H9 (cell line): ENCODE measurements at regions not wholly inside any gene's neighbourhood (a gene's known extent, or its start where the extent isn't known, plus 50 kb on each side); places are given as distances from the start of the nearest gene placed in this dataset.

ENCODE experiments used
- DNase-seq: peaks from one replicate; pipeline ENCODE4 v3.0.0-alpha.2; 2017
- H2AFZ ChIP-seq: one replicate; pipeline ENCODE4 v1.6.1; 2013; ENCODE audit warnings: mild to moderate bottlenecking, low read length, control low read depth, moderate library complexity
- H2AK5ac ChIP-seq: 2 replicates; pipeline ENCODE4 v1.6.1; 2013; ENCODE audit warnings: low read length, control low read depth, mixed read lengths; ENCODE audit not compliant: insufficient read length
- H2BK120ac ChIP-seq: one replicate; pipeline ENCODE4 v1.6.1; 2013; ENCODE audit warnings: low read depth, mild to moderate bottlenecking, low read length, control low read depth, inconsistent platforms; ENCODE audit not compliant: poor library complexity, severe bottlenecking
- H2BK12ac ChIP-seq: 2 replicates; pipeline ENCODE4 v1.6.1; 2013; ENCODE audit warnings: low read length, control low read depth, mixed read lengths, low read depth; ENCODE audit not compliant: insufficient read length
- H2BK15ac ChIP-seq: 2 replicates; pipeline ENCODE4 v1.6.1; 2013; ENCODE audit warnings: low read depth, low read length, control low read depth
- H2BK20ac ChIP-seq: one replicate; pipeline ENCODE4 v1.6.1; 2013; ENCODE audit warnings: low read depth, mild to moderate bottlenecking, low read length, control low read depth, inconsistent platforms; ENCODE audit not compliant: poor library complexity, severe bottlenecking
- H2BK5ac ChIP-seq: 2 replicates; pipeline ENCODE4 v1.6.1; 2013; ENCODE audit warnings: low read length, control low read depth, mixed read lengths; ENCODE audit not compliant: insufficient read length
- H3K14ac ChIP-seq: 2 replicates; pipeline ENCODE4 v1.6.1; 2013; ENCODE audit warnings: low read length, control low read depth; ENCODE audit not compliant: insufficient read depth
- H3K18ac ChIP-seq: 2 replicates; pipeline ENCODE4 v1.6.1; 2013; ENCODE audit warnings: low read depth, mild to moderate bottlenecking, mixed read lengths, low read length, control low read depth; ENCODE audit not compliant: insufficient read length
- H3K23ac ChIP-seq: 2 replicates; pipeline ENCODE4 v1.6.1; 2013; ENCODE audit warnings: low read length, control low read depth, mixed read lengths, low read depth; ENCODE audit not compliant: insufficient read length
- H3K23me2 ChIP-seq: 2 replicates; pipeline ENCODE4 v1.6.1; 2013; ENCODE audit warnings: low read depth, mild to moderate bottlenecking, mixed read lengths, low read length, control low read depth; ENCODE audit not compliant: insufficient read length, poor library complexity, severe bottlenecking
- H3K27ac ChIP-seq: 2 replicates; pipeline ENCODE4 v1.5.1; 2013; ENCODE audit warnings: low read length, control low read depth, mixed read lengths, low read depth; ENCODE audit not compliant: insufficient read length
- H3K27me3 ChIP-seq: 2 replicates; pipeline ENCODE4 v1.6.1; 2013; ENCODE audit warnings: low read length, control low read depth, inconsistent platforms; ENCODE audit not compliant: insufficient read depth
- H3K4ac ChIP-seq: 2 replicates; pipeline ENCODE4 v1.6.1; 2013; ENCODE audit warnings: low read depth, mild to moderate bottlenecking, control low read depth, inconsistent platforms, low read length, moderate library complexity
- H3K4me1 ChIP-seq: 2 replicates; pipeline ENCODE4 v1.6.1; 2013; ENCODE audit warnings: low read length, control low read depth, inconsistent platforms; ENCODE audit not compliant: insufficient read depth
- H3K4me2 ChIP-seq: 2 replicates; pipeline ENCODE4 v1.6.1; 2013; ENCODE audit warnings: low read length, control low read depth, mixed read lengths; ENCODE audit not compliant: insufficient read length, insufficient read depth
- H3K56ac ChIP-seq: 2 replicates; pipeline ENCODE4 v1.6.1; 2013; ENCODE audit warnings: low read depth, mild to moderate bottlenecking, mixed read lengths, low read length, control low read depth; ENCODE audit not compliant: insufficient read length
- H3K79me1 ChIP-seq: 2 replicates; pipeline ENCODE4 v1.6.1; 2013; ENCODE audit warnings: low read depth, mild to moderate bottlenecking, moderate library complexity, low read length, control low read depth, inconsistent platforms; ENCODE audit not compliant: insufficient read depth, poor library complexity, severe bottlenecking
- H3K79me2 ChIP-seq: 2 replicates; pipeline ENCODE4 v1.6.1; 2013; ENCODE audit warnings: low read length, control low read depth, inconsistent platforms; ENCODE audit not compliant: insufficient read depth
- H3K9ac ChIP-seq: 2 replicates; pipeline ENCODE4 v1.6.1; 2013; ENCODE audit warnings: low read length, control low read depth, mixed read lengths; ENCODE audit not compliant: insufficient read length; ENCODE audit errors: extremely low read depth
- H3K9me3 ChIP-seq: one replicate; pipeline ENCODE4 v1.6.1; 2013; ENCODE audit warnings: low read depth, low read length, inconsistent platforms; ENCODE audit not compliant: control insufficient read depth
- H3T11ph ChIP-seq: one replicate; pipeline ENCODE4 v1.6.1; 2013; ENCODE audit warnings: mild to moderate bottlenecking, low read length, control low read depth, inconsistent platforms
- H4K20me1 ChIP-seq: one replicate; pipeline ENCODE4 v1.6.1; 2013; ENCODE audit not compliant: control insufficient read depth, insufficient read length, insufficient read depth
- H4K5ac ChIP-seq: 2 replicates; pipeline ENCODE4 v1.6.1; 2013; ENCODE audit warnings: low read depth, mild to moderate bottlenecking, mixed read lengths, low read length, control low read depth; ENCODE audit not compliant: insufficient read length
- H4K8ac ChIP-seq: replicated peaks from 2 replicates; pipeline ENCODE4 v1.6.1; 2013; ENCODE audit warnings: low read length, control low read depth, mixed read lengths, low read depth; ENCODE audit not compliant: insufficient read length
- H4K91ac ChIP-seq: 2 replicates; pipeline ENCODE4 v1.6.1; 2013; ENCODE audit warnings: low read depth, mild to moderate bottlenecking, moderate library complexity, mixed read lengths, low read length, control low read depth; ENCODE audit not compliant: insufficient read length
- H3K27ac Mint-ChIP-seq, 3 experiments: 2 replicates in 2 of 3; 3 replicates in 1 of 3; pipeline ENCODE4 v1.8.0; 2020 to 2021; ENCODE audit warnings: mixed read lengths in 3 of 3, mild to moderate bottlenecking in 1 of 3, moderate library complexity in 1 of 3
- H3K27me3 Mint-ChIP-seq: 2 replicates; pipeline ENCODE4 v1.8.0; 2021; ENCODE audit warnings: low read depth, mild to moderate bottlenecking, moderate library complexity, mixed read lengths
- H3K36me3 Mint-ChIP-seq, 3 experiments: 2 replicates in 2 of 3; 3 replicates in 1 of 3; pipeline ENCODE4 v1.8.0; 2020 to 2021; ENCODE audit warnings: low read depth in 3 of 3, mixed read lengths in 3 of 3; ENCODE audit not compliant: insufficient read depth in 1 of 3
- H3K4me1 Mint-ChIP-seq, 2 experiments: 2 replicates each; pipeline ENCODE4 v1.8.0; 2020; ENCODE audit warnings: mixed read lengths in 2 of 2
- H3K4me3 Mint-ChIP-seq, 2 experiments: 2 replicates in 1 of 2; 3 replicates in 1 of 2; pipeline ENCODE4 v1.8.0; 2020 to 2021; ENCODE audit warnings: mild to moderate bottlenecking in 2 of 2, mixed read lengths in 2 of 2, moderate library complexity in 1 of 2
- H3K9me3 Mint-ChIP-seq, 2 experiments: 2 replicates in 1 of 2; 3 replicates in 1 of 2; pipeline ENCODE4 v1.8.0; 2020; ENCODE audit warnings: mild to moderate bottlenecking in 2 of 2, mixed read lengths in 2 of 2, moderate library complexity in 1 of 2
- CTCF ChIP-seq: fragments of 200-600 bp; sonication (generic); conservative IDR thresholded peaks from 3 replicates; pipeline ENCODE4 v1.8.0; 2021; ENCODE audit warnings: antibody characterized with exemption, mild to moderate bottlenecking
- WGBS: extraction: QIAGEN DNeasy Blood & Tissue Kit; methylation state at CpG from one replicate; pipeline ENCODE4 v1.1.7; 2013; ENCODE audit warnings: missing lambda C conversion rate, low lambda C conversion rate, mixed read lengths; ENCODE audit not compliant: insufficient read length; ENCODE audit errors: extremely low coverage; 5-methylcytosine and 5-hydroxymethylcytosine counted together

- Mint-ChIP-seq H3K27ac (no peak overlapping the region), H3K9me3 (no peaks in the 10 kb centered on the region), H3K36me3 (no peaks in the 10 kb centered on the region), H3K4me1 (peaks cover 23 to 26% of the 10 kb centered on the region in 2 experiments), H3K4me3 (no peak overlapping the region), H3K27me3 (no peaks in the 10 kb centered on the region)
- no peaks in the 10 kb centered on the region for H4K20me1 ChIP-seq
- H2BK12ac ChIP-seq = no peak overlapping the region
- H3K18ac ChIP-seq = no peak overlapping the region
- H2BK20ac ChIP-seq = no peak overlapping the region
- no peak overlapping the region for H3K9ac ChIP-seq
- H4K5ac ChIP-seq = no peak overlapping the region
- no peak overlapping the region for H3K23ac ChIP-seq
- H4K91ac ChIP-seq = no peak overlapping the region
- no peak overlapping the region for H2AK5ac ChIP-seq
- H3K4me2 ChIP-seq = no peak overlapping the region
- no peak for TF ChIP-seq CTCF
- no peaks in the 10 kb centered on the region for H3K79me1 ChIP-seq
- no peaks in the 10 kb centered on the region for H3K9me3 ChIP-seq
- no CpG with 5 or more reads among the region's 1 CpG for WGBS
- H3K14ac ChIP-seq = no peak overlapping the region
- H2AFZ ChIP-seq = no peak overlapping the region
- no peak overlapping the region for H2BK5ac ChIP-seq
- H4K8ac ChIP-seq = no peak overlapping the region
- no peak overlapping the region for H3K56ac ChIP-seq
- no peak overlapping the region for H2BK120ac ChIP-seq
- H3K79me2 ChIP-seq = no peaks in the 10 kb centered on the region
- H3T11ph ChIP-seq = no peak overlapping the region
- no peaks in the 10 kb centered on the region for H3K27me3 ChIP-seq
- no peak overlapping the region for H2BK15ac ChIP-seq
- H3K4ac ChIP-seq = no peak overlapping the region
- H3K27ac ChIP-seq = no peak overlapping the region
- no peaks in the 10 kb centered on the region for H3K23me2 ChIP-seq
- no peak for DNase-seq
- peaks cover 6% of the 10 kb centered on the region; the same call in 1 of the 2 replicates for H3K4me1 ChIP-seq
Observed at GRCh38 chr5:87015901-87016300, 251.8 kb upstream of the RASA1 start.
